ENCODE measurements at regions not wholly inside any gene's neighbourhood (a gene's known extent, or its start where the extent isn't known, plus 50 kb on each side); places are given as distances from the start of the nearest gene placed in this dataset.

DNA sequence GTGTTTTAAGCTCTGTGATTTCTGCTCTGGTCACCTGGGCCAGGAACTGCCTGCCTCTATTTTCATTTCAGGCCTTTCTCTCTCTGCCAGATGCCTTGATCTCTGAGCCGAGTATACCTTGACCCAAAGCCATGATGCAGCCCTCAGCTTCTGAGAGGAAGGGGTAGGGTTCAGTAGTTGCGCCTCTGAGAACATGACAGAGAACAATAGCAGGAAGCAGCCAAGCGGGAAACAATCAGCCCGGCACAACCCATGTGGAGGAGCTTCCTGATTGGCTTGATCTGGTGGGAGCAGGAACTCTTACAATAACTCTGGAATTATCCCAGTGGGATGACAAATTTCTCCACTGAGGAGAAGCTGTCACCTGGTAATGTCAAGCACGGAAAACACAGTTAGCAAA lies 127.4 kb downstream of the PALM2AKAP2 start (continued):
- TF ChIP-seq POU2F2 (IDR thresholded peaks at IDR 0.05; ENCODE audit: borderline replicate concordance, low read depth, low read length) (no peak), IKZF1 (conservative IDR thresholded peaks at IDR 0.05) (peak; percentile 78), CHD2 (IDR thresholded peaks at IDR 0.05; ENCODE audit: borderline replicate concordance, low read depth, low read length) (no peak), PML (IDR thresholded peaks at IDR 0.05; ENCODE audit: low read length) (no peak; the same call in 1 of the 2 replicates), CHD1 (IDR thresholded peaks at IDR 0.05; ENCODE audit: low read depth, low read length) (no peak), TCF3 (IDR thresholded peaks at IDR 0.05; ENCODE audit: borderline replicate concordance, insufficient read depth, low read depth, low read length) (no peak), MEF2A (IDR thresholded peaks at IDR 0.05; ENCODE audit: insufficient read depth, low read depth, low read length) (peak; percentile 60; the same call in 1 of the 2 replicates), ZBTB11 (CRISPR knock-in tag; IDR thresholded peaks at IDR 0.05) (no peak), RAD21 (IDR thresholded peaks at IDR 0.05; ENCODE audit: insufficient read depth, low read depth, low read length) (peak; percentile 28; the same call in 1 of the 2 replicates), PRDM15 (CRISPR knock-in tag; IDR thresholded peaks at IDR 0.05) (no peak), TCF12 (IDR thresholded peaks at IDR 0.05; ENCODE audit: low read depth, low read length) (no peak), NR2C1 (IDR thresholded peaks at IDR 0.05) (no peak)
- TF ChIP-seq, protein P1, sequence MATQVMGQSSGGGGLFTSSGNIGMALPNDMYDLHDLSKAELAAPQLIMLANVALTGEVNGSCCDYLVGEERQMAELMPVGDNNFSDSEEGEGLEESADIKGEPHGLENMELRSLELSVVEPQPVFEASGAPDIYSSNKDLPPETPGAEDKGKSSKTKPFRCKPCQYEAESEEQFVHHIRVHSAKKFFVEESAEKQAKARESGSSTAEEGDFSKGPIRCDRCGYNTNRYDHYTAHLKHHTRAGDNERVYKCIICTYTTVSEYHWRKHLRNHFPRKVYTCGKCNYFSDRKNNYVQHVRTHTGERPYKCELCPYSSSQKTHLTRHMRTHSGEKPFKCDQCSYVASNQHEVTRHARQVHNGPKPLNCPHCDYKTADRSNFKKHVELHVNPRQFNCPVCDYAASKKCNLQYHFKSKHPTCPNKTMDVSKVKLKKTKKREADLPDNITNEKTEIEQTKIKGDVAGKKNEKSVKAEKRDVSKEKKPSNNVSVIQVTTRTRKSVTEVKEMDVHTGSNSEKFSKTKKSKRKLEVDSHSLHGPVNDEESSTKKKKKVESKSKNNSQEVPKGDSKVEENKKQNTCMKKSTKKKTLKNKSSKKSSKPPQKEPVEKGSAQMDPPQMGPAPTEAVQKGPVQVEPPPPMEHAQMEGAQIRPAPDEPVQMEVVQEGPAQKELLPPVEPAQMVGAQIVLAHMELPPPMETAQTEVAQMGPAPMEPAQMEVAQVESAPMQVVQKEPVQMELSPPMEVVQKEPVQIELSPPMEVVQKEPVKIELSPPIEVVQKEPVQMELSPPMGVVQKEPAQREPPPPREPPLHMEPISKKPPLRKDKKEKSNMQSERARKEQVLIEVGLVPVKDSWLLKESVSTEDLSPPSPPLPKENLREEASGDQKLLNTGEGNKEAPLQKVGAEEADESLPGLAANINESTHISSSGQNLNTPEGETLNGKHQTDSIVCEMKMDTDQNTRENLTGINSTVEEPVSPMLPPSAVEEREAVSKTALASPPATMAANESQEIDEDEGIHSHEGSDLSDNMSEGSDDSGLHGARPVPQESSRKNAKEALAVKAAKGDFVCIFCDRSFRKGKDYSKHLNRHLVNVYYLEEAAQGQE (IDR thresholded peaks at IDR 0.05; ENCODE audit: low read depth, low read length) = no peak
- TF ChIP-seq, protein P2, sequence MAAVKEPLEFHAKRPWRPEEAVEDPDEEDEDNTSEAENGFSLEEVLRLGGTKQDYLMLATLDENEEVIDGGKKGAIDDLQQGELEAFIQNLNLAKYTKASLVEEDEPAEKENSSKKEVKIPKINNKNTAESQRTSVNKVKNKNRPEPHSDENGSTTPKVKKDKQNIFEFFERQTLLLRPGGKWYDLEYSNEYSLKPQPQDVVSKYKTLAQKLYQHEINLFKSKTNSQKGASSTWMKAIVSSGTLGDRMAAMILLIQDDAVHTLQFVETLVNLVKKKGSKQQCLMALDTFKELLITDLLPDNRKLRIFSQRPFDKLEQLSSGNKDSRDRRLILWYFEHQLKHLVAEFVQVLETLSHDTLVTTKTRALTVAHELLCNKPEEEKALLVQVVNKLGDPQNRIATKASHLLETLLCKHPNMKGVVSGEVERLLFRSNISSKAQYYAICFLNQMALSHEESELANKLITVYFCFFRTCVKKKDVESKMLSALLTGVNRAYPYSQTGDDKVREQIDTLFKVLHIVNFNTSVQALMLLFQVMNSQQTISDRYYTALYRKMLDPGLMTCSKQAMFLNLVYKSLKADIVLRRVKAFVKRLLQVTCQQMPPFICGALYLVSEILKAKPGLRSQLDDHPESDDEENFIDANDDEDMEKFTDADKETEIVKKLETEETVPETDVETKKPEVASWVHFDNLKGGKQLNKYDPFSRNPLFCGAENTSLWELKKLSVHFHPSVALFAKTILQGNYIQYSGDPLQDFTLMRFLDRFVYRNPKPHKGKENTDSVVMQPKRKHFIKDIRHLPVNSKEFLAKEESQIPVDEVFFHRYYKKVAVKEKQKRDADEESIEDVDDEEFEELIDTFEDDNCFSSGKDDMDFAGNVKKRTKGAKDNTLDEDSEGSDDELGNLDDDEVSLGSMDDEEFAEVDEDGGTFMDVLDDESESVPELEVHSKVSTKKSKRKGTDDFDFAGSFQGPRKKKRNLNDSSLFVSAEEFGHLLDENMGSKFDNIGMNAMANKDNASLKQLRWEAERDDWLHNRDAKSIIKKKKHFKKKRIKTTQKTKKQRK (IDR thresholded peaks at IDR 0.05; ENCODE audit: low read depth, low read length) = no peak
